Upper lobe of right lung (tissue), 1 donor: ENCODE measurements at regions not wholly inside any gene's neighbourhood (a gene's known extent, or its start where the extent isn't known, plus 50 kb on each side); places are given as distances from the start of the nearest gene placed in this dataset.

ENCODE experiments used
- ATAC-seq: fragments of 200-7000 bp; cut with Tn5 transposase; one replicate; pipeline ENCODE4 v1.9.1; 2020; ENCODE audit warnings: mild to moderate bottlenecking, moderate library complexity
- DNase-seq: peaks from one replicate; pipeline ENCODE4 v3.0.0-alpha.2; 2020
- H3K27ac ChIP-seq: fragments of 200-600 bp; one replicate; pipeline ENCODE4 v1.8.0; 2022
- H3K27me3 ChIP-seq: fragments of 200-600 bp; one replicate; pipeline ENCODE4 v1.8.0; 2022; ENCODE audit warnings: mild to moderate bottlenecking
- H3K36me3 ChIP-seq: fragments of 200-600 bp; one replicate; pipeline ENCODE4 v1.8.0; 2022
- H3K4me1 ChIP-seq: fragments of 200-600 bp; one replicate; pipeline ENCODE4 v1.8.0; 2022
- H3K4me3 ChIP-seq: fragments of 200-600 bp; one replicate; pipeline ENCODE4 v1.8.0; 2022; ENCODE audit warnings: mild to moderate bottlenecking
- H3K9me3 ChIP-seq: fragments of 200-600 bp; one replicate; pipeline ENCODE4 v1.8.0; 2022
- intact Hi-C: fragments of 100-400 bp; cut with DNase I; formaldehyde crosslinking; loops from one replicate; pipeline ENCODE4 v1.11.0; 2022
- TF ChIP-seq, protein P1 (sequence below): fragments of 200-600 bp; IDR thresholded peaks from one replicate; pipeline ENCODE4 v1.8.0; 2022; ENCODE audit warnings: antibody characterized with exemption
- donor health status: DM: no; HTN: yes; CAD: no; lungs with severe emphysema.

DNA sequence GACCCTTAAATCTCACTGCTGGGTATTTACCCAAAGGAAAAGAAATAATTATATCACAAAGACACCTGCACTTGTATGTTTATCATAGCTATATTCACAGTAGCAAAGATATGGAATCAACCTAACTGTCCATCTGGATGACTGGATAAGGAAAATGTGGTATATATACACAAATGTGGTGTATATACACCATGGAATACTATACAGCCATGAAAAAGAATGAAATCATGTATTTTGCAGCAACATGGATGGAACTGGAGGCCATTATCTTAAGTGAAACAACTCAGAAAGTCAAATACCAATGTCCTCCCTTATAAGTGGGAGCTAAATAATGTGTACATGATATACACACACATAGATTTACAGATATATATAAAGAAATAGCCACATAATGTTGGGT is 168.2 kb downstream of the SH2D4B start:
- Histone ChIP-seq H3K36me3 (no peaks in the 10 kb centered on the region), H3K27me3 (no peaks in the 10 kb centered on the region), H3K4me3 (no peak overlapping the region), H3K4me1 (no peaks in the 10 kb centered on the region), H3K9me3 (no peaks in the 10 kb centered on the region), H3K27ac (no peak overlapping the region)
- DNase-seq (no peak), ATAC-seq (no peak)
- TF ChIP-seq, protein P1, sequence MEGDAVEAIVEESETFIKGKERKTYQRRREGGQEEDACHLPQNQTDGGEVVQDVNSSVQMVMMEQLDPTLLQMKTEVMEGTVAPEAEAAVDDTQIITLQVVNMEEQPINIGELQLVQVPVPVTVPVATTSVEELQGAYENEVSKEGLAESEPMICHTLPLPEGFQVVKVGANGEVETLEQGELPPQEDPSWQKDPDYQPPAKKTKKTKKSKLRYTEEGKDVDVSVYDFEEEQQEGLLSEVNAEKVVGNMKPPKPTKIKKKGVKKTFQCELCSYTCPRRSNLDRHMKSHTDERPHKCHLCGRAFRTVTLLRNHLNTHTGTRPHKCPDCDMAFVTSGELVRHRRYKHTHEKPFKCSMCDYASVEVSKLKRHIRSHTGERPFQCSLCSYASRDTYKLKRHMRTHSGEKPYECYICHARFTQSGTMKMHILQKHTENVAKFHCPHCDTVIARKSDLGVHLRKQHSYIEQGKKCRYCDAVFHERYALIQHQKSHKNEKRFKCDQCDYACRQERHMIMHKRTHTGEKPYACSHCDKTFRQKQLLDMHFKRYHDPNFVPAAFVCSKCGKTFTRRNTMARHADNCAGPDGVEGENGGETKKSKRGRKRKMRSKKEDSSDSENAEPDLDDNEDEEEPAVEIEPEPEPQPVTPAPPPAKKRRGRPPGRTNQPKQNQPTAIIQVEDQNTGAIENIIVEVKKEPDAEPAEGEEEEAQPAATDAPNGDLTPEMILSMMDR = no peak
- intact Hi-C loops = no loop called here

DNA sequence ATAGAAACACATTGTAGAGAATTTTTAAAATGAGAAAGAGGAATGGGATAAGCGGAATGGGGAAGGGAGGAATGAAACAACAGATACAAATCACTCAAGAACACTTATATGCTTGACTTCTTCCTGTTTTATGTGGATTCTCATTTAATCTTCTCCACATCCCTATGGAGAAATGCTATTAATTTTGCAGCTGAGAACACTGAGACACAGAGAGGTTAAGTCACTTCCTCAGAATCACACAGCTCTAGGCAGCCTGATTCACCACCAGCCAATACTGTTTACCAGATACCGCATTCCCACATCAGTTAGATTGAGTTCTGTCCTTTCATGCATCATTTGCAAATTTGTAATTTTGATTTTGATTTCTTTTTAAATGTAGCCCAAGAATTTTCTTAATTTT is 170.5 kb downstream of the SH2D4B start:
- Histone ChIP-seq H3K36me3 (no peaks in the 10 kb centered on the region), H3K9me3 (no peaks in the 10 kb centered on the region), H3K4me3 (no peak overlapping the region), H3K4me1 (no peaks in the 10 kb centered on the region), H3K27me3 (no peaks in the 10 kb centered on the region), H3K27ac (no peak overlapping the region)
- TF ChIP-seq, protein P1 = no peak
- intact Hi-C loops = no loop called here
- no peak for DNase-seq
- ATAC-seq = no peak

DNA sequence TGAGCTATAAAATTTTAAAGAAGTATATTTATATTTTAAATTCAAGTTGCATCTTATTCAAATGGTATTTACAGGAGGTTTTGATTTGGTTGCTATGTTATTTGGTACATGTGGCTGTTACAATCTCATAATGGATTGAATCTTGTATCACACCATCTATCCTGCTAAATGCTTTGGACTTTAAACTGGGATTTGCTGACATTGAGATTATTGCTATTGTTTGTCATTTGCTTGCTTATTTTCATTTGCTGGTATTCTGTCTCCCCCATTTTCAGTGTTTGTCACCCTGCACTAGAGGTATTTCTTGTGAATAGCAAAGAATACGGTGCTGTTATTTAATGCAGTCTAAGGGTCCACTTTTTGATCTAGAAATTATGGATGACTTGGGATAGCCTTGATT is 171.1 kb downstream of the SH2D4B start:
- H3K36me3 ChIP-seq = no peaks in the 10 kb centered on the region
- no peak overlapping the region for H3K27ac ChIP-seq
- intact Hi-C loops = no loop called here
- H3K4me3 ChIP-seq = no peak overlapping the region
- no peak for DNase-seq
- no peaks in the 10 kb centered on the region for H3K9me3 ChIP-seq
- no peak for ATAC-seq
- H3K27me3 ChIP-seq = no peaks in the 10 kb centered on the region
- H3K4me1 ChIP-seq = no peaks in the 10 kb centered on the region
- TF ChIP-seq, protein P1 = no peak

DNA sequence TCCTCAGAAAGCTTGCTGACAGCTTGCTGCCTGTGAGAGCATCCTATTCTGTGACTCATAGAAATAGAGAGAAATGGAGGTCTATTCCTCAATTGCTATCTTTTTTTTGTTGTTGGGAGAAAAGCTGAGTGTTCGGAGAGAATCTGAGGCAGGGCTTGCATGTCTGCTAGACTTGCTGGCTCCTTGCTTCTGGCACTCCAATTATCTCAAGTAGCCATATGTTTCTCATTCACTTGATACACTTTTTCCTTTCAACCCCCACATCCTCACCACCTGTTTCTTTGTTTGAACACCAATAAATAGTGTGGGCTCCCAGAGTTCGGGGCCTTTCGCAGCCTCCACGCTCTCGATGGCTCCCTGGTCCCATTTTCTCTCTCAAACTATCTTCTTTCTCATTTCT is 172.2 kb downstream of the SH2D4B start:
- H3K4me3 ChIP-seq = no peak overlapping the region
- no peak for DNase-seq
- H3K27me3 ChIP-seq = no peaks in the 10 kb centered on the region
- H3K4me1 ChIP-seq = no peaks in the 10 kb centered on the region
- TF ChIP-seq, protein P1 = no peak
- H3K36me3 ChIP-seq = no peaks in the 10 kb centered on the region
- H3K27ac ChIP-seq = no peak overlapping the region
- no peaks in the 10 kb centered on the region for H3K9me3 ChIP-seq
- ATAC-seq = no peak
- intact Hi-C loops = no loop called here

DNA sequence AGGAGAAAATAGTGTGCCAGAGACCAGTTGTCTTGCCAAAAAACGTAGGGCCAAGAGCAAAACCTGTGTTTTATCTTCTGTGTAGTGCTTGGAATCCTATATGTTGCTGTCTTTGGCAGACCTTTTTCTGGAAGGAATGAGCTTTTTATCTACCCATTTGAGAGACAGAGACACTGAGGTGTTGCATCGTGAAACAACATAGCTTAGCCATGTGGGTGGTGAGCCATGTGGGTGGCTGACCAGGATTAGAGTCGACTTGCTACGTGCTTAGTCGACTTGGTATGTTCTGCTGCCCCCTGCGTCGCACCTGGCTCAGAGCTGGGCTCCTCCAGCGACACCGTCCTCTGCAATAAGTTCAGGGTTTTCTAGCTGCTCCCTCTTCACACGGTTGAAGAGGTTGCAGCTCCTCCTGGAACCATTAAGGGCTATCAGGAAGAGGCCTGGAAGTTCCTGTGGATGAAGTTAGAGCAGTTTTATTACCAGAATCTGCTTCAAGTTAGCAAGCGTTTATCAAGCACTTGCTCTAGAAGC is 175.8 kb downstream of the SH2D4B start:
- Histone ChIP-seq H3K27me3 (no peaks in the 10 kb centered on the region), H3K9me3 (no peaks in the 10 kb centered on the region), H3K36me3 (no peaks in the 10 kb centered on the region), H3K4me1 (no peaks in the 10 kb centered on the region), H3K4me3 (no peak overlapping the region), H3K27ac (no peak overlapping the region)
- no peak for DNase-seq
- ATAC-seq = peak; percentile 13
- intact Hi-C loops = no loop called here
- TF ChIP-seq, protein P1 = no peak

DNA sequence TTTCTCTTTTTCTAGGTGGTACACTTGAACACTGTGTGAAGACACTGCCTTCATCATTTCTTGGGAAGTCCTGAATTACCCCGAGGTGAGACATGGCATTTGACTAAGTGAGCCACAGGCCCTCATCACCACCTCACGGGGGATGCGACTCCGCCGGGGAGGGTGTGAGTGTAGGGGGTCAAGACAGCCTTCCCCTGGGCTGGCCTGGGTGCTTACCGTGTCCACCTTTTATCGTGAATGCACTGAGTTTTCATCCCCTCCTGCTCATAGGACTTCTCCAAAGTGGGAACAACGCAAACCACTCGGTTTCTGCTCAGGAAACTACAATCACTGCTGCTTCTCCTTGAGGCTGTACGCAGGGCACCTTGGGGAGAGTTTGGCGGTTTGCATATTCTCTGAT is 176.9 kb downstream of the SH2D4B start:
- Histone ChIP-seq H3K4me3 (no peak overlapping the region), H3K27me3 (no peaks in the 10 kb centered on the region), H3K27ac (no peak overlapping the region), H3K9me3 (no peaks in the 10 kb centered on the region), H3K4me1 (no peaks in the 10 kb centered on the region), H3K36me3 (no peaks in the 10 kb centered on the region)
- TF ChIP-seq, protein P1 = no peak
- intact Hi-C loops = no loop called here
- DNase-seq = no peak
- ATAC-seq = no peak
